H1 (cell line): ENCODE measurements at regions not wholly inside any gene's neighbourhood (a gene's known extent, or its start where the extent isn't known, plus 50 kb on each side); places are given as distances from the start of the nearest gene placed in this dataset.

Experiments used
- CTCF ChIA-PET: fragments of 300-600 bp; sonication (Branson Sonifier 250); formaldehyde crosslinking; loops from one replicate; lab custom pipeline; 2021; ENCODE audit not compliant: partially characterized antibody; lab: Charles Lee
- POLR2A ChIA-PET: fragments of 300-600 bp; sonication (Branson Sonifier 250); formaldehyde crosslinking; loops from one replicate; lab custom pipeline; 2021; ENCODE audit warnings: inconsistent platforms; ENCODE audit not compliant: partially characterized antibody; lab: Charles Lee
- DNase-seq, 2 experiments: peaks; one replicate each; pipeline versions ENCODE4 v3.0.0 to v3.0.0-alpha.2; 2010 to 2022; ENCODE audit warnings: low spot score in 2 of 2, low read depth in 1 of 2, mixed read lengths in 1 of 2
- FAIRE-seq: peaks from 2 replicates; lab custom pipeline; 2011; peaks lifted over from hg19 to GRCh38; lab: Jason Lieb, UNC
- H2AFZ ChIP-seq: 2 replicates; pipeline ENCODE4 v1.8.1; 2012; ENCODE audit warnings: low read length, inconsistent platforms
- H2AK5ac ChIP-seq: 2 replicates; pipeline ENCODE4 v1.6.1; 2013; ENCODE audit warnings: low read depth, low read length
- H2BK120ac ChIP-seq: replicated peaks from 2 replicates; pipeline ENCODE3; 2013; ENCODE audit warnings: low read depth, low read length, inconsistent platforms
- H2BK12ac ChIP-seq: 2 replicates; pipeline ENCODE4 v1.6.1; 2013; ENCODE audit warnings: low read depth, low read length
- H2BK15ac ChIP-seq: 2 replicates; pipeline ENCODE4 v1.6.1; 2013; ENCODE audit warnings: low read length
- H2BK20ac ChIP-seq: 2 replicates; pipeline ENCODE4 v1.6.1; 2013; ENCODE audit warnings: low read length
- H2BK5ac ChIP-seq: 2 replicates; pipeline ENCODE4 v1.6.1; 2013; ENCODE audit warnings: low read depth, low read length
- H3K14ac ChIP-seq: 2 replicates; pipeline ENCODE4 v1.6.1; 2013; ENCODE audit warnings: inconsistent platforms; ENCODE audit not compliant: insufficient read length
- H3K18ac ChIP-seq: 2 replicates; pipeline ENCODE4 v1.6.1; 2013; ENCODE audit warnings: low read length; ENCODE audit errors: extremely low read depth
- H3K23ac ChIP-seq: 2 replicates; pipeline ENCODE4 v1.6.1; 2013; ENCODE audit warnings: inconsistent platforms; ENCODE audit not compliant: insufficient read length
- H3K23me2 ChIP-seq: 2 replicates; pipeline ENCODE4 v1.6.1; 2013; ENCODE audit warnings: low read depth, low read length
- H3K27ac ChIP-seq: 2 replicates; pipeline ENCODE4 v1.6.1; 2011; ENCODE audit warnings: low read depth, low read length, inconsistent platforms
- H3K27me3 ChIP-seq, 4 experiments: replicated peaks in 1 of 4; 1 replicate in 1 of 4; 2 replicates in 3 of 4; pipeline versions ENCODE4 v1.6.1 to v1.8.1; 2011 to 2013; ENCODE audit warnings: low read length in 3 of 4, mild to moderate bottlenecking in 3 of 4, inconsistent platforms in 2 of 4, mixed read lengths in 2 of 4, moderate library complexity in 1 of 4; ENCODE audit not compliant: control insufficient read depth in 3 of 4, insufficient read depth in 3 of 4; ENCODE audit errors: extremely low read depth in 1 of 4
- H3K36me3 ChIP-seq, 4 experiments: 2 replicates each; pipeline versions ENCODE4 v1.6.1 to v1.8.1; 2011 to 2013; ENCODE audit warnings: mild to moderate bottlenecking in 4 of 4, low read length in 3 of 4, moderate library complexity in 2 of 4, control low read depth in 1 of 4, inconsistent platforms in 1 of 4; ENCODE audit not compliant: insufficient read depth in 4 of 4, control insufficient read depth in 2 of 4
- H3K4ac ChIP-seq: replicated peaks from 2 replicates; pipeline ENCODE3; 2013; ENCODE audit warnings: low read length, low read depth, mixed read lengths, inconsistent platforms; ENCODE audit not compliant: insufficient read length
- H3K4me1 ChIP-seq, 4 experiments: replicated peaks in 1 of 4; 1 replicate in 1 of 4; 2 replicates in 3 of 4; pipeline versions ENCODE4 v1.6.1 to v1.8.1; 2011 to 2013; ENCODE audit warnings: low read length in 3 of 4, inconsistent platforms in 2 of 4, mixed read lengths in 1 of 4; ENCODE audit not compliant: insufficient read depth in 4 of 4, control insufficient read depth in 3 of 4
- H3K4me2 ChIP-seq, 2 experiments: 2 replicates each; pipeline versions ENCODE4 v1.6.1 to v1.8.1; 2011 to 2013; ENCODE audit warnings: low read depth in 2 of 2, low read length in 2 of 2, control low read depth in 1 of 2, inconsistent platforms in 1 of 2, mild to moderate bottlenecking in 1 of 2; ENCODE audit not compliant: insufficient read depth in 1 of 2
- H3K4me3 ChIP-seq, 4 experiments: fragments of 200-600, 300-600 bp in 1 of 4; sonication (generic), shearing (Covaris generic), sonication (Bioruptor Twin) in 1 of 4; 2 replicates each; pipeline versions ENCODE4 v1.5.1 to v1.8.1; 2011 to 2016; ENCODE audit warnings: low read length in 4 of 4, low read depth in 3 of 4, control low read depth in 2 of 4, inconsistent platforms in 2 of 4, mild to moderate bottlenecking in 2 of 4, mixed read lengths in 1 of 4, moderate library complexity in 1 of 4; ENCODE audit not compliant: insufficient read depth in 2 of 4; ENCODE audit errors: extremely low read depth in 1 of 4
- H3K56ac ChIP-seq: replicated peaks from 2 replicates; pipeline ENCODE3; 2013; ENCODE audit warnings: low read depth, mild to moderate bottlenecking, mixed read lengths, low read length, inconsistent platforms; ENCODE audit not compliant: insufficient read length
- H3K79me1 ChIP-seq: 2 replicates; pipeline ENCODE4 v1.6.1; 2013; ENCODE audit warnings: low read depth, low read length, control low read depth
- H3K79me2 ChIP-seq, 2 experiments: 2 replicates each; pipeline versions ENCODE4 v1.6.1 to v1.8.1; 2012 to 2013; ENCODE audit warnings: low read length in 2 of 2, mild to moderate bottlenecking in 2 of 2, inconsistent platforms in 1 of 2; ENCODE audit not compliant: insufficient read depth in 2 of 2, control insufficient read depth in 1 of 2
- H3K9ac ChIP-seq, 4 experiments: replicated peaks in 1 of 4; 1 replicate in 1 of 4; 2 replicates in 3 of 4; pipeline versions ENCODE4 v1.6.1 to v1.8.1; 2011 to 2013; ENCODE audit warnings: low read depth in 3 of 4, low read length in 3 of 4, control low read depth in 2 of 4, mild to moderate bottlenecking in 2 of 4, moderate library complexity in 2 of 4, inconsistent platforms in 1 of 4; ENCODE audit errors: extremely low read depth in 1 of 4
- H3K9me3 ChIP-seq, 2 experiments: 2 replicates each; pipeline versions ENCODE4 v1.6.1 to v1.8.1; 2012 to 2013; ENCODE audit warnings: mild to moderate bottlenecking in 2 of 2, moderate library complexity in 2 of 2, control low read depth in 1 of 2, inconsistent platforms in 1 of 2, low read depth in 1 of 2, low read length in 1 of 2, mixed read lengths in 1 of 2; ENCODE audit not compliant: insufficient read depth in 2 of 2
- H4K20me1 ChIP-seq, 2 experiments: replicated peaks in 1 of 2; 2 replicates each; pipeline versions ENCODE3 to v1.8.1; 2011 to 2013; ENCODE audit warnings: inconsistent platforms in 2 of 2, low read length in 2 of 2, mild to moderate bottlenecking in 1 of 2; ENCODE audit not compliant: insufficient read depth in 2 of 2, control insufficient read depth in 1 of 2
- H4K5ac ChIP-seq: 2 replicates; pipeline ENCODE4 v1.6.1; 2013; ENCODE audit warnings: low read length, low read depth, mixed read lengths, inconsistent platforms; ENCODE audit not compliant: insufficient read length
- H4K8ac ChIP-seq: 2 replicates; pipeline ENCODE4 v1.8.0; 2013; ENCODE audit warnings: mild to moderate bottlenecking, moderate library complexity, low read length, inconsistent platforms; ENCODE audit not compliant: insufficient read depth; ENCODE audit errors: extremely low read depth
- H4K91ac ChIP-seq: replicated peaks from 2 replicates; pipeline ENCODE3; 2013; ENCODE audit warnings: low read length, mixed read lengths, inconsistent platforms; ENCODE audit not compliant: insufficient read length
- E2F6 ChIP-seq: IDR thresholded peaks from 2 replicates; pipeline ENCODE4 v1.6.1; 2012; ENCODE audit warnings: inconsistent platforms
- SIX5 ChIP-seq: IDR thresholded peaks from 2 replicates; pipeline ENCODE4 v1.6.1; 2011; ENCODE audit warnings: mild to moderate bottlenecking, low read depth, low read length
- SUZ12 ChIP-seq: fragments of 200-600 bp; sonication (generic); IDR thresholded peaks from 2 replicates; pipeline ENCODE4 v1.6.1; 2012; ENCODE audit warnings: mild to moderate bottlenecking, inconsistent platforms, low read length, moderate library complexity, mixed read lengths
- YY1 ChIP-seq: IDR thresholded peaks from 2 replicates; pipeline ENCODE4 v1.6.1; 2011; ENCODE audit warnings: low read depth, mild to moderate bottlenecking, low read length
- WGBS, 2 experiments: shearing (Covaris generic) in 1 of 2; methylation state at CpG; one replicate each; pipeline versions ENCODE4 v1.1.6 to v1.1.7; 2013 to 2015; ENCODE audit warnings: low lambda C conversion rate in 2 of 2, mixed read lengths in 2 of 2, inconsistent platforms in 1 of 2, low coverage in 1 of 2, missing lambda C conversion rate in 1 of 2; ENCODE audit not compliant: insufficient replicate concordance in 2 of 2, insufficient coverage in 1 of 2, insufficient read length in 1 of 2; ENCODE audit errors: extremely low coverage in 1 of 2, missing lambda C conversion rate in 1 of 2; 5-methylcytosine and 5-hydroxymethylcytosine counted together

- H4K5ac ChIP-seq: no peak overlapping the region
- H3K14ac ChIP-seq: no peak overlapping the region
- peak overlapping the region; percentile 39; the same call in 1 of the 2 replicates for H2AFZ ChIP-seq
- H2BK20ac ChIP-seq: no peak overlapping the region
- H2BK120ac ChIP-seq: no peak overlapping the region
- H2BK12ac ChIP-seq: peak overlapping the region; percentile 32; the same call in 1 of the 2 replicates
- H3K4me2 ChIP-seq: no peak overlapping the region; a peak in 1 of 4 replicates
- no peak for DNase-seq
- ChIA-PET POLR2A (no interaction called here), CTCF (no interaction called here)
- no peak overlapping the region for H2BK5ac ChIP-seq
- H3K36me3 ChIP-seq: no peaks in the 10 kb centered on the region
- peaks cover 0 to 16% (median 7%) of the 10 kb centered on the region in 4 experiments; a peak in 5 of 7 replicates for H3K4me1 ChIP-seq
- no peaks in the 10 kb centered on the region for H3K79me1 ChIP-seq
- TF ChIP-seq E2F6 (peak; percentile 52; the same call in 1 of the 2 replicates), SIX5 (no peak), SUZ12 (no peak), YY1 (peak; percentile 32; the same call in 1 of the 2 replicates)
- H4K8ac ChIP-seq: no peak overlapping the region
- no peak overlapping the region for H2BK15ac ChIP-seq
- no peak overlapping the region for H2AK5ac ChIP-seq
- H3K56ac ChIP-seq: no peak overlapping the region
- H3K79me2 ChIP-seq: no peaks in the 10 kb centered on the region
- H3K23ac ChIP-seq: no peak overlapping the region
- no peaks in the 10 kb centered on the region for H3K9me3 ChIP-seq
- H3K18ac ChIP-seq: no peak overlapping the region
- H4K20me1 ChIP-seq: no peaks in the 10 kb centered on the region
- H3K4me3 ChIP-seq: no peak overlapping the region
- H3K9ac ChIP-seq: no peak overlapping the region
- H4K91ac ChIP-seq: no peak overlapping the region
- no peak for FAIRE-seq
- H3K27me3 ChIP-seq: no peaks in the 10 kb centered on the region
- 82% methylated on average over 3 of the region's 6 CpGs; no CpG with 5 or more reads in 1 of the 2 experiments for WGBS, 2 experiments
- H3K4ac ChIP-seq: no peak overlapping the region
- no peak overlapping the region for H3K27ac ChIP-seq
- H3K23me2 ChIP-seq: no peaks in the 10 kb centered on the region
Observed at GRCh38 chr2:217433522-217433921, 569.3 kb downstream of the TNS1 start.
